ENCODE measurements at regions not wholly inside any gene's neighbourhood (a gene's known extent, or its start where the extent isn't known, plus 50 kb on each side); places are given as distances from the start of the nearest gene placed in this dataset.
"Not testable (repeated sequence)": the region's sequence is repeated elsewhere in the genome, so short reads cannot be mapped to it uniquely, and the experiment has no call there.

- DNase-seq: no peak
Observed at GRCh38 chr20:19835533-19836222, 77.6 kb downstream of the RIN2 start.

GRCh38 chr20:19838468-19838867, 80.4 kb downstream of the RIN2 start:
- DNase-seq: no peak

DNA sequence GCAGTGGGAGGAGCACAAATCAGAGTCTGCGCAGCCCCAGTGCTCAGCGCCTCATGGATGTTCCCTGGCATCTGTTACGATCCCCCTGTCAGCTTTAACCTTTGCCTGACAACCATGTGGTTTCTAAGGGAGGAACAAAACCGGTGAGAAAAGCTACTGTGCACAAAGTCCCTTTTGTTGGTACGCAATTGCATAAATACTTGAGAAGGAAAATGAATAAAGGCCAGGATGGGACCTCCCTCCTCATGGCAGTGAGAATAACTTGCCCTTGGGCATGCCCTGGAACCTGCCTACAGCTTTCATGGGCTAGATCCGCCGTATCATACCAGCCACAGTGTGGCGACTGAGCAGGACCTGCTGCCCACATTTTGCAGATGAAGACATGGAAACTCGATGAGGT, 81.0 kb downstream of the RIN2 start:
- no peak for DNase-seq

- DNase-seq: no peak
Observed at GRCh38 chr20:19840111-19840710, 82.2 kb downstream of the RIN2 start.

DNA sequence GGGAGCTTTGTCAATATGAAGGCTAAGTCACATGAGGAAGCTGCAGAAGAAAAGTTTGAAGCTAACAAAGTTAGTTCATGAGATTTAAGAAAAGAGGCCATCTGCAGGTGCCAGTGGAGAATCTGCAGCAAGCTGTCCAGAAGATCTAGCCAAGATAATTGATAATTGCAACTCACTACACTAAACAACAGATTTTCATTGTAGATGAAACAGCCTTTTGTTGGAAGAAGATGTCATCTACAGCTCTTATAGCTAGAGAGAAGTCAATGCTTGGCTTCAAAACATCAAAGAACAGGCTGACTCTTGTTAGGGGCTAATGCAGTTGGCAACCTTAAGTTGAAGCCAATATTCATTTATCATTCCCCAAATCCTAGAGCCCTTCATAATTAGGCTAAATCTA, 83.7 kb downstream of the RIN2 start:
- no peak for DNase-seq

GRCh38 chr20:19844850-19845249, 86.8 kb downstream of the RIN2 start:
- DNase-seq: not testable (repeated sequence)

DNA sequence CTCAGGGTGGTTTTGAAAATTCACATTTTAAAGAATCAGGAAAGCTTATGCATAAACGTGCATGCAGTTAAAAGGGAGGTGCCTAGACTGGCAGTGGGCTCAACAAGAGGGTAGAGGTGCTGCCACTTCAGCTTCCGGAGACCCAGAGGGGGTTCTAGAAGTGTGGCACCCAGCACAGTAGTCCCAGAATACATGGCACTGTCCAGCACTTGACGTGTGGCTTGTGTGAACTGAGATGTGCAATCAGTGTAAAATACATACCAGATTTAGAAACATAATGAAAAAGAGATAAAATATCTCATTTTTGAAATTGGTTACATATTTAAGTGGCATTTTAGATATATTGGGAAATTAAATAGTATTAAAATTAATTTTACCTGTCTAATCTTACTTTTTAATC, 89.3 kb downstream of the RIN2 start:
- DNase-seq: no peak

GRCh38 chr20:19849341-19850197, 91.5 kb downstream of the RIN2 start:
- DNase-seq: no peak

- DNase-seq: no peak
Observed at GRCh38 chr20:19850198-19850533, 92.1 kb downstream of the RIN2 start.

DNA sequence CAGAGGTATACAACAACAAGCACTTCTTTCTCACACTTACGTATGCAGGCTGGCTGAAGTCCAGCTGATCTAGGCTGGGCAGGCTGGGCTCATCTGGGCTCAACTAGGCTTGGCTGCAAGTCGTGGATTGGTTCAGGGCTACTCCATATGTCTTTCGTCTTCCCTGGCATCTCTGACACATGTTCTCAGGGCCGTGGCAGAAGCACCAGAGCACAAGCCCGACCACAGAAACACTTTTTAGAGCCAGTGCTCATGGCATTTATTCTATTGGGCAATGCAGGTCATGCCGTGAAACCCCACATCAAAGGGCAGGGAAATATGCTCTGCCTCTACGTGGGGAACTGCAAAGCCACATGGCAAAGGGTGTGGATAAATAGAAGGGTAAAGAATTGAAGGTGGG, 93.8 kb downstream of the RIN2 start:
- DNase-seq: no peak

DNA sequence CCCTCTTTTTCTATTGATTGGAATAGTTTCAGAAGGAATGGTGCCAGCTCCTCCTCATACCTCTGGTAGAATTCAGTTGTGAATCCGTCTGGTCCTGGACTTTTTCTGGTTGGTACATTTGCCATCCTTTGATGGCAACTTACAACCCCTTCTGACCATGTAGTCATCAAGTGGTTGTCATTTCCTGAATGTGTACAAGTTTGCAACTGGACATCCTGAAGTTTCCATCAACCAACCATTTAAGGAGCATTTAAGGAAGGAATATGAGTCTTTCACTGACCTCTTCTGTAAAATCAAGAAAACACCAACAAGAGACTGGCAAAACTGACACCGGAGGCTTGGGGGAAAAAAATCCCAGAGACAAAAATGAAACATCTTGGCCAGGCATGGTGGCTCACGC, 97.4 kb downstream of the RIN2 start:
- DNase-seq: no peak

DNA sequence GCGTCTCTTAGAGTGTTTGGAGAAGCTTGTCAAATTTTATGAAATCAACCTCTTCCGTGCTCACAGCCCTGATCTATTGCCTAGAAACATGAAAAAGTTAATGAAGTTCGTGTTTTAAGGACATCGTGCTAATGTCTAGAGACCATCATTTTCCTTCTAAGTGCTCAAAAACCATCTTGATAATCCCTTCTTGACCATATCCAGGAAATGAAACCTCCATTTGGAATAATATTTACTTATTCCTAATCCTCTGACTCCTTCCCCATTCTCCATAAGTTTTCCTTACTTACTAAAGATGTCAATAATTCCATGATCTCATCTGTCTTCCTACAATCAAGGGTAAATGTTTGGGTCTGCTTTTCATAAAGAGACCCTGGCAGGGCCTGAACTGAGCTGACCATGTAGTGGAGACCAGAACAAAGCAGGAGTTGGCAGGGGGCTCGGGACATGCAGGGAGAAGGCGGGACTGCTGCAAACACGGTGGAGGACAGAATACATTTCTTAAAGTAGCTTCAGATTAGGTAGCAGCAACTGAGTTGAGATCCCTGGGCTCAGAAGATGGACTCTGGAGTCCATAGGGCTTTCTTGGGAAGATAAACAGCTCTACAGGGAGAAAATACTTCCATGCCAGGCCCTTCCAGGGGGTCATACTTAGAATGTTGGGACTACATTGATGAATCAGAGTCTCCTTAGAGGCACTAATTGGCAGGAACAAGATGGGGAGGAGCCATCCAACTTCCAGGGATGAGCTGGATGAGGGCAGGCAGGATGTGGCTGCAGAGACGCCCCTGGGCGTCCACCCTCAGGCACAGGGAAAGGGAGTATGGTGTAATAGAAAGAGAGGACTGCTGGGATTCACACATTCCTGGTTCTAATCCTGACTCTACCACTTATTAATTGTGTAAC, 100.7 kb downstream of the RIN2 start:
- no peak for DNase-seq

GRCh38 chr20:19859444-19859843, 101.4 kb downstream of the RIN2 start:
- no peak for DNase-seq

GRCh38 chr20:19860737-19861136, 102.7 kb downstream of the RIN2 start:
- DNase-seq: no peak

DNA sequence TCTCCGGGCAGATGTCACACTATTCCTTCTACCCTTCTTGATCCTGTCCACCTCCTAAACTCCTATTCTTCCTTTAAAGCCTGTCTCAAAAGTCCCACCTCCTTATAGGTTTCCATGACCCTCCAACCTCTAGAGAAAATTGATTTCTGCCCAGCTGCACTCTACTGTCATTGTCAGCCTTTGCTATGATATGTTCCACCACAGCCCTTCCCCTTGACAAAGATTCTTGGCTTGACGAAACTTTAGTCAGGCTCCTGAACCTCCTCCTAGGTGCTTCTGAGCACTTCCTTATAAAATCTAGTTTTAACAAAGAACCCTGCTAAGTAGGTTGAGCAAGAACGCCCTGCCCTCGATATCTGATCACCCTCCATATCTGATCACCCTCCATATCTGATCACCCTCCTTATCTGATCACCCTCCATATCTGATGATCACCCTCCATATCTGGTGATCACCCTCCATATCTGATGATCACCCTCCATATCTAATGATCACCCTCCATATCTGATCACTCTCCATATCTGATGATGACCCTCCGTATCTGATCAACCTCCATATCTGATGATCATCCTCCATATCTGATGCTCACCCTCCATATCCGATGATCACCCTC, 103.2 kb downstream of the RIN2 start:
- DNase-seq: no peak

DNA sequence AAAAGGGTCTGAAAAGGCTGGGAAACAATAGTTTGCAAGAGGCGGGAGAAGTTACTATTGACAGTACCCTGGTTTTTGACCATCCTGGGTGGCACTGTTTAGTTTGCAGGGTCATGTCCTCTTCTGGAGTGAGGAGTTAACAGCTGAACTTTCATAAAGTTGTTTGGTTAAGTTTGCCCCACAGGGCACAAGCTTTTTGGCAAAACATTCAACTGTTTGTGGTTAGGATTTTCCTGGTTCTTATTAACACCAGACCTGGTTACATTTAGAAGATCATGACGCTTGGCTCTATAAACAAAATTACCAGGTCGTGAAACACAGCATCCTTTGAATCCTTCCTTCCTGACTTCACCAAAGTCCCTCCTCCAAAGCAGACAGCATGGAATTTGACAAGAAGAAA, 106.1 kb downstream of the RIN2 start:
- DNase-seq: no peak

DNA sequence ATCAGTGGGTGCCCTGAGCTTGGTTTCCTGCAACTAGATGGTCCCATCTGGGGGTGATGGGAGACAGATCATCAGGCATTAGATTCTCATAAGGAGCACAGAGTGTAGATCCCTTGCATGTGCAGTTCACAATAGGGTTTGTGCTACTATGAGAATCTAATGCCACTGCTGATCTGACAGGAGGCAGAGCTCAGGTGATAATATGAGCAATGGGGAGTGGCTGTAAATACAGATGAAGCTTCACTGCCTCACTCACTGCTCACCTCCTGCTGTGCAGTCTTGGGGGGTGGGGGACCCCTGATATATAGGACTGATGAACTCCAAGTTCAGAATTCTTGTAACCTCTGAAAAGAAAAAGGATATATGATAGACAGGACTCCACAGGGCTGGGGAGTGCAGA, 108.0 kb downstream of the RIN2 start:
- DNase-seq: no peak

DNA sequence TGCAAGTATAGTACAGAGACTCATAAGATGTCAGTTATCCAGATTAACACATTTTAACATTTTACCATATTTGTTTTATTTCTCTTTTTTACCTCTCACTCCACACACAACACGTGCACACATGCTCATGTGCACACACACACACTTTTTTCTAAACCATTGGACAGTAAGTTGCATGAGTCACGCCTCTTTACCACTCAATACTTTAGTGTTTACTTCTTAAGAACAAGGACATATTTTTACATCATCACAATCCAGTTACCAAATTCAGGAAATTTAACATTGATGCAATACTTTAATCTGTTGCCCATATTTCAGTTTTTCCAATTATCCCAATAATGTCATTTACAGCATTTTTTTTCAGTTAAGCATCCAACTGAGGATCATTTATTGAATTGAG, 109.0 kb downstream of the RIN2 start:
- no peak for DNase-seq

- no peak for DNase-seq
Observed at GRCh38 chr20:19867940-19868371, 109.9 kb downstream of the RIN2 start.

GRCh38 chr20:19868441-19868840, 110.4 kb downstream of the RIN2 start:
- no peak for DNase-seq

- no peak for DNase-seq
Observed at GRCh38 chr20:19872001-19872400, 113.9 kb downstream of the RIN2 start.

GRCh38 chr20:19874040-19874727, 116.1 kb downstream of the RIN2 start:
- DNase-seq: no peak
